Rectal smooth muscle tissue (tissue), 1 donor: ENCODE measurements at regions not wholly inside any gene's neighbourhood (a gene's known extent, or its start where the extent isn't known, plus 50 kb on each side); places are given as distances from the start of the nearest gene placed in this dataset.

Experiments used
- H3K27ac ChIP-seq: one replicate; pipeline ENCODE4 v1.7.0; 2013; ENCODE audit warnings: low read depth, low read length, inconsistent platforms
- H3K27me3 ChIP-seq: one replicate; pipeline ENCODE4 v1.7.0; 2013; ENCODE audit warnings: low read length; ENCODE audit not compliant: control insufficient read depth, insufficient read depth
- H3K36me3 ChIP-seq: one replicate; pipeline ENCODE4 v1.7.0; 2013; ENCODE audit warnings: low read length; ENCODE audit not compliant: control insufficient read depth, insufficient read depth
- H3K4me1 ChIP-seq: one replicate; pipeline ENCODE4 v1.7.0; 2013; ENCODE audit warnings: low read length; ENCODE audit not compliant: control insufficient read depth, insufficient read depth
- H3K4me3 ChIP-seq: one replicate; pipeline ENCODE4 v1.7.0; 2013; ENCODE audit warnings: low read length
- H3K9ac ChIP-seq: one replicate; pipeline ENCODE4 v1.7.0; 2013; ENCODE audit warnings: low read length

GRCh38 chr13:50631041-50631440 is 212.5 kb downstream of the DLEU7 start:
- Histone ChIP-seq H3K9ac (no peak overlapping the region), H3K4me3 (no peak overlapping the region), H3K36me3 (no peaks in the 10 kb centered on the region), H3K27me3 (no peaks in the 10 kb centered on the region), H3K4me1 (no peaks in the 10 kb centered on the region), H3K27ac (no peak overlapping the region)

GRCh38 chr13:50634339-50634738 is 209.2 kb downstream of the DLEU7 start:
- no peak overlapping the region for H3K27ac ChIP-seq
- no peaks in the 10 kb centered on the region for H3K4me1 ChIP-seq
- H3K36me3 ChIP-seq: no peaks in the 10 kb centered on the region
- H3K27me3 ChIP-seq: no peaks in the 10 kb centered on the region
- H3K9ac ChIP-seq: no peak overlapping the region
- no peak overlapping the region for H3K4me3 ChIP-seq

GRCh38 chr13:50635504-50635903 is 208.0 kb downstream of the DLEU7 start:
- no peaks in the 10 kb centered on the region for H3K36me3 ChIP-seq
- H3K4me3 ChIP-seq: no peak overlapping the region
- no peaks in the 10 kb centered on the region for H3K27me3 ChIP-seq
- no peaks in the 10 kb centered on the region for H3K4me1 ChIP-seq
- H3K27ac ChIP-seq: no peak overlapping the region
- no peak overlapping the region for H3K9ac ChIP-seq

- Histone ChIP-seq H3K27ac (no peak overlapping the region), H3K27me3 (no peaks in the 10 kb centered on the region), H3K9ac (no peak overlapping the region), H3K4me1 (no peaks in the 10 kb centered on the region), H3K36me3 (no peaks in the 10 kb centered on the region), H3K4me3 (no peak overlapping the region)
Observed at GRCh38 chr13:50636007-50636704, 207.3 kb downstream of the DLEU7 start.

GRCh38 chr13:50643060-50643459 is 200.4 kb downstream of the DLEU7 start:
- no peak overlapping the region for H3K4me3 ChIP-seq
- H3K4me1 ChIP-seq: no peaks in the 10 kb centered on the region
- H3K36me3 ChIP-seq: no peaks in the 10 kb centered on the region
- H3K9ac ChIP-seq: no peak overlapping the region
- no peak overlapping the region for H3K27ac ChIP-seq
- no peaks in the 10 kb centered on the region for H3K27me3 ChIP-seq

- Histone ChIP-seq H3K27me3 (no peaks in the 10 kb centered on the region), H3K27ac (no peak overlapping the region), H3K4me1 (no peaks in the 10 kb centered on the region), H3K36me3 (no peaks in the 10 kb centered on the region), H3K9ac (no peak overlapping the region), H3K4me3 (no peak overlapping the region)
Observed at GRCh38 chr13:50644081-50644871, 199.2 kb downstream of the DLEU7 start.

GRCh38 chr13:50645092-50645491 is 198.4 kb downstream of the DLEU7 start:
- no peak overlapping the region for H3K4me3 ChIP-seq
- no peaks in the 10 kb centered on the region for H3K4me1 ChIP-seq
- H3K27ac ChIP-seq: no peak overlapping the region
- H3K27me3 ChIP-seq: no peaks in the 10 kb centered on the region
- H3K36me3 ChIP-seq: no peaks in the 10 kb centered on the region
- no peak overlapping the region for H3K9ac ChIP-seq

GRCh38 chr13:50646070-50646469 is 197.4 kb downstream of the DLEU7 start:
- H3K27me3 ChIP-seq: no peaks in the 10 kb centered on the region
- H3K27ac ChIP-seq: no peak overlapping the region
- H3K4me1 ChIP-seq: no peaks in the 10 kb centered on the region

GRCh38 chr13:50649211-50649610 is 194.3 kb downstream of the DLEU7 start:
- Histone ChIP-seq H3K4me3 (no peak overlapping the region), H3K4me1 (no peaks in the 10 kb centered on the region), H3K27ac (no peak overlapping the region), H3K27me3 (no peaks in the 10 kb centered on the region), H3K36me3 (no peaks in the 10 kb centered on the region), H3K9ac (no peak overlapping the region)

More at GRCh38 chr13:50646070-50646469, 197.4 kb downstream of the DLEU7 start:
- Histone ChIP-seq H3K36me3 (no peaks in the 10 kb centered on the region), H3K4me3 (no peak overlapping the region), H3K9ac (no peak overlapping the region)

- no peak overlapping the region for H3K27ac ChIP-seq
- no peak overlapping the region for H3K4me3 ChIP-seq
- H3K9ac ChIP-seq: no peak overlapping the region
- H3K36me3 ChIP-seq: no peaks in the 10 kb centered on the region
- no peaks in the 10 kb centered on the region for H3K4me1 ChIP-seq
- H3K27me3 ChIP-seq: no peaks in the 10 kb centered on the region
Observed at GRCh38 chr13:50650592-50651504, 192.6 kb downstream of the DLEU7 start.

GRCh38 chr13:50651922-50652321 is 191.6 kb downstream of the DLEU7 start:
- no peaks in the 10 kb centered on the region for H3K27me3 ChIP-seq
- no peak overlapping the region for H3K9ac ChIP-seq
- H3K4me1 ChIP-seq: no peaks in the 10 kb centered on the region
- H3K4me3 ChIP-seq: no peak overlapping the region
- no peak overlapping the region for H3K27ac ChIP-seq
- no peaks in the 10 kb centered on the region for H3K36me3 ChIP-seq

- H3K36me3 ChIP-seq: no peaks in the 10 kb centered on the region
- H3K4me1 ChIP-seq: no peaks in the 10 kb centered on the region
- no peaks in the 10 kb centered on the region for H3K27me3 ChIP-seq
- H3K9ac ChIP-seq: no peak overlapping the region
- H3K4me3 ChIP-seq: no peak overlapping the region
- H3K27ac ChIP-seq: no peak overlapping the region
Observed at GRCh38 chr13:50654331-50654730, 189.2 kb downstream of the DLEU7 start.
